ENCODE measurements at regions not wholly inside any gene's neighbourhood (a gene's known extent, or its start where the extent isn't known, plus 50 kb on each side); places are given as distances from the start of the nearest gene placed in this dataset.

DNA sequence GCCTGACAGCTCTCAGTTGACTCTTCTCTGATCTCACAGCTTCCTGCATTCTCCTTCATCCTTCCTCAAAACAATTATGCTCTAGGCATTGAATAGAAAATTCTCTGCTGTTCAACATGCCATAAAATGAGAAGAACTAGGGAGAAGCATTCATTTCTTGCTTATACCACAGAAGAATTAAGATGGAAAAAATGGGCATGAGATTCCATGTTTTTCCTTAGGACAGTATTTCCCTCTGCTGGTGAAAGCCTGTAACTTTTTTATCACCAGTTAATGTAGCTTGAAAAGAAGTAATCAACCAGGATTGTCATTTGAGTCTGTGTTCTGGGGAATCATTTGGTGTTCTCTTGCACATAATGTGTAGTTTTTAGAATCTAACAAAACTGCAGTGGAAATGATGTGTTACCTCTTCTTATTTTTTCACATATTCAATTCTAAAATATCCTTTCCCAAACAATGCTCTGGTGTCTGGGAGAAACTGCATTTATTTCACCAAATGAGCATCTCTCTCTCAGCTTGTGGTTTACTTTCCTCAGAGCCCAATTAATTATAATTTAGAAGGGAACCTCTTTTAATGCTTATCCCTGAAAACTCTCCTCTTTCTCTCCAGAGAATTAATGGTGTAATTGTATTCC is 92.8 kb upstream of the DCBLD2 start:
- no peak overlapping the region for H3K4me3 ChIP-seq (ENCODE audit: low read depth, low read length)
- H3K27me3 ChIP-seq (ENCODE audit: control insufficient read depth, insufficient read depth, low read length) = no peaks in the 10 kb centered on the region
- H3K4me1 ChIP-seq (ENCODE audit: control insufficient read depth, insufficient read depth, low read length) = no peaks in the 10 kb centered on the region
- H3K36me3 ChIP-seq (ENCODE audit: control insufficient read depth, insufficient read depth, low read length) = no peaks in the 10 kb centered on the region
- H3K9me3 ChIP-seq (ENCODE audit: control insufficient read depth, insufficient read depth, low read length) = no peaks in the 10 kb centered on the region
- H3K9ac ChIP-seq (ENCODE audit: low read depth, low read length) = no peak overlapping the region

DNA sequence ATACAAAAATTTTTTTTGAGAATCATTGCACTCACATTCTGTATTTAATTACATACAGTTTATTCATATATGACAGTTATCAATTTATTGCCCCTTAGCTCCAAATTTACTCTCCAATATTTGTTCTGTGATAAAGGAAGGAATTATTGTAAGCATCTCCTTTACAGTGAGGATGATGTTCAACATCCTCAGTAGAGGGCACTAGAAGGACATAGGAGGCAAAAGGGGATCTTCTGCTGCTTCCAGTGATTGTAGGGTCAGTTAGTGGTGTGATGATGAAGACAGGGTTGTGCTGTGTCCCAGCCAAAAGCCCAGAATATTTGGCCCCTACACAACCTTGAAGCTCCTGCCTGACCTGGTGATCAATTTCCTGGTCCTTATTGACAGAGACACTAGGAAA is 89.9 kb upstream of the DCBLD2 start:
- Histone ChIP-seq H3K4me3 (ENCODE audit: low read depth, low read length) (no peak overlapping the region), H3K27me3 (ENCODE audit: control insufficient read depth, insufficient read depth, low read length) (no peaks in the 10 kb centered on the region), H3K36me3 (ENCODE audit: control insufficient read depth, insufficient read depth, low read length) (no peaks in the 10 kb centered on the region), H3K4me1 (ENCODE audit: control insufficient read depth, insufficient read depth, low read length) (no peaks in the 10 kb centered on the region), H3K9ac (ENCODE audit: low read depth, low read length) (no peak overlapping the region), H3K9me3 (ENCODE audit: control insufficient read depth, insufficient read depth, low read length) (no peaks in the 10 kb centered on the region)

DNA sequence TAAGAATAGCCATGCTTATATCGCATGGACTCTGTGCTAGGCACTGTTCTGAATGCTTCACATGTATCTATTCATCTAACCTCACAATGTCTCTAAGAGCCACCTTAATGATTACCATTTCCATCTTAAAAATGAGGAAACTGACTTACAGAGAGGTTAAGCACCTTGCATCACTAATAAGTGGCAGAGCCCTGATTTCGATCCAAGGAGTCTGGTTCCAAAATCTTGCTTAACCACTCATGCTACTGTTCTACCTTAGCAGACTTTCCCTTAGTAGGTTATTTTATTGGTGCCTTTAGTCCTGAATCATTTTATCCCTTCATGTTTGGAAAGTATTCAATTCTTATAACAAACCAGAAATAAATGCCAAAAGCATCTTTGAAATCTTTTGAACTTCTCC is 89.2 kb upstream of the DCBLD2 start:
- no peak overlapping the region for H3K9ac ChIP-seq (ENCODE audit: low read depth, low read length)
- H3K4me3 ChIP-seq (ENCODE audit: low read depth, low read length) = no peak overlapping the region
- no peaks in the 10 kb centered on the region for H3K4me1 ChIP-seq (ENCODE audit: control insufficient read depth, insufficient read depth, low read length)
- no peaks in the 10 kb centered on the region for H3K27me3 ChIP-seq (ENCODE audit: control insufficient read depth, insufficient read depth, low read length)
- no peaks in the 10 kb centered on the region for H3K36me3 ChIP-seq (ENCODE audit: control insufficient read depth, insufficient read depth, low read length)
- H3K9me3 ChIP-seq (ENCODE audit: control insufficient read depth, insufficient read depth, low read length) = no peaks in the 10 kb centered on the region

DNA sequence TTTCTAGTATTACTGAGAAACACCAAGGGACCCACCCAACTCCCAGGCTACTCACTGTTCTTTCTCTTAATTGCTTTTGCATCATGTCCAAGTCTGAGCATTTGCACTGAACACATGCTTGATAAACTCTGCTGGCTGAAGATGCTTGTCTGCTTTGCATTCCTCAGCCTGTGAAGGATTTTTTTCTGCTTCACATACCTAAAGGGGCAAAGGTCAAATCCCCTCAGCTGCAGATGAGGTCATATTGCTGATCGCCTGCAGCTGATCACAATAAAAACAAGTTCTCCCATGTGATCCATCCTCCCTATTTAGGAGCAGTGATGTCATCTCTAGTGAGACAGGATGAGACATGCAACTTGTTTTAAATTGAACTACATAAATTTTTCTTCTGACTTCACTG is 84.6 kb upstream of the DCBLD2 start:
- H3K4me3 ChIP-seq (ENCODE audit: low read depth, low read length) = no peak overlapping the region
- H3K9ac ChIP-seq (ENCODE audit: low read depth, low read length) = no peak overlapping the region
- H3K27me3 ChIP-seq (ENCODE audit: control insufficient read depth, insufficient read depth, low read length) = no peaks in the 10 kb centered on the region
- no peaks in the 10 kb centered on the region for H3K4me1 ChIP-seq (ENCODE audit: control insufficient read depth, insufficient read depth, low read length)
- H3K36me3 ChIP-seq (ENCODE audit: control insufficient read depth, insufficient read depth, low read length) = no peaks in the 10 kb centered on the region
- no peaks in the 10 kb centered on the region for H3K9me3 ChIP-seq (ENCODE audit: control insufficient read depth, insufficient read depth, low read length)

DNA sequence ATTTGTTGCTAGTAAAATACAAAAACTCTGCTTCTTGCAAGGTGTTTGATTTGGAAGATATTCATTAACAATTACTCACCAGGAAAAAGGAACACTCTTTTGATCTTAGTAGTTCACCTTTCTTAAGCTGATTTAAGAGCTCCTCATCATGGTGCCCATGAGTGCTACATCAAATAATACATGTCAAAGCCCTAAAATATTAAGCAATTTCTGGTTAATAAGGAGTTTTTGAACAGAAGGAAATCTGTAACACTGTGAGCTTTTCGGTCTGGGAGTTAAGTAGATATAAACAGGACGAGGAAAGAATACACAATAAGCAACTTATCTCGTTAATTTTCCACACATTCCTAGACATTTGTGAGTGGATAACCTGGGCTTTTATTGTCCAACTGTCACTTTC is 83.9 kb upstream of the DCBLD2 start:
- Histone ChIP-seq H3K36me3 (ENCODE audit: control insufficient read depth, insufficient read depth, low read length) (no peaks in the 10 kb centered on the region), H3K4me3 (ENCODE audit: low read depth, low read length) (no peak overlapping the region), H3K4me1 (ENCODE audit: control insufficient read depth, insufficient read depth, low read length) (no peaks in the 10 kb centered on the region), H3K9me3 (ENCODE audit: control insufficient read depth, insufficient read depth, low read length) (no peaks in the 10 kb centered on the region), H3K9ac (ENCODE audit: low read depth, low read length) (no peak overlapping the region), H3K27me3 (ENCODE audit: control insufficient read depth, insufficient read depth, low read length) (no peaks in the 10 kb centered on the region)

DNA sequence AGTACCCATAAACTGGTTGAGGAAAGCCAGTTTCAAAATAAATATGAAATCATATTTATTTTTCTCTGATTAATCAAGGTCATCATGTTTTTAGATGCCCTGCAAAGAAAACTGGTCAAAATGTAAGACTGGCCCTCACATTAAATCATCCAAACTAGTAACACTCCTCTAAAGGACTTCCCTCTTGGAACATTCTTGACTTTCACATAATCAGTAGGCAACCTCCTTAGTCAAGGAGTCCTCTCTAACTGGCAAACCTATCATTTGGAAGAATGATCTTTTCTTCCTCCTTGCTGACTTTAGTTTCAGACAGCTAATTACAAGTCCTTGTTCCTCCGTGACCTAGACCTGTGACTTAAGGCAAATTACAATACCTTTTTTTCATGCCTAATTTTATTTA is 82.5 kb upstream of the DCBLD2 start:
- Histone ChIP-seq H3K9ac (ENCODE audit: low read depth, low read length) (no peak overlapping the region), H3K36me3 (ENCODE audit: control insufficient read depth, insufficient read depth, low read length) (no peaks in the 10 kb centered on the region), H3K4me1 (ENCODE audit: control insufficient read depth, insufficient read depth, low read length) (no peaks in the 10 kb centered on the region), H3K9me3 (ENCODE audit: control insufficient read depth, insufficient read depth, low read length) (no peaks in the 10 kb centered on the region), H3K27me3 (ENCODE audit: control insufficient read depth, insufficient read depth, low read length) (no peaks in the 10 kb centered on the region), H3K4me3 (ENCODE audit: low read depth, low read length) (no peak overlapping the region)

DNA sequence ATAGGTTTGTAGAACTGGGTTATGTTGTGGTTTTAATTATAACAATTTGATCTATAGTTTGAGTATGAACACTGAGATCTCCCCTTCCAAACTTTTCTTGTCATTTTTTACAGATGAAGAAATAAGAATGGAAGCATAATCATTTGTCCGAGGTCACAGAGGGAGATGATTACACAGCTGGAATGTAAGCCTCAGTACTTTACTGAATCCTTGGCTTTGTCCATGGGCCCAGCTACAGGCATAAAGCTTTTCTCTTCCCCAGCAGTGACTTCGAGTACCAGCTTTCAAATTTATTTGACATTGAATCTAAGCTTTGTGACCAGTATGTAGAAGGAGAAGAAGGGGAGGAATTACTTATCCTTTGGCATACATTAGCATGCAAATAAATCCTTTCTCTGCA is 80.9 kb upstream of the DCBLD2 start:
- H3K27me3 ChIP-seq (ENCODE audit: control insufficient read depth, insufficient read depth, low read length) = no peaks in the 10 kb centered on the region
- no peaks in the 10 kb centered on the region for H3K4me1 ChIP-seq (ENCODE audit: control insufficient read depth, insufficient read depth, low read length)
- no peak overlapping the region for H3K9ac ChIP-seq (ENCODE audit: low read depth, low read length)
- no peaks in the 10 kb centered on the region for H3K9me3 ChIP-seq (ENCODE audit: control insufficient read depth, insufficient read depth, low read length)
- no peaks in the 10 kb centered on the region for H3K36me3 ChIP-seq (ENCODE audit: control insufficient read depth, insufficient read depth, low read length)
- H3K4me3 ChIP-seq (ENCODE audit: low read depth, low read length) = no peak overlapping the region

DNA sequence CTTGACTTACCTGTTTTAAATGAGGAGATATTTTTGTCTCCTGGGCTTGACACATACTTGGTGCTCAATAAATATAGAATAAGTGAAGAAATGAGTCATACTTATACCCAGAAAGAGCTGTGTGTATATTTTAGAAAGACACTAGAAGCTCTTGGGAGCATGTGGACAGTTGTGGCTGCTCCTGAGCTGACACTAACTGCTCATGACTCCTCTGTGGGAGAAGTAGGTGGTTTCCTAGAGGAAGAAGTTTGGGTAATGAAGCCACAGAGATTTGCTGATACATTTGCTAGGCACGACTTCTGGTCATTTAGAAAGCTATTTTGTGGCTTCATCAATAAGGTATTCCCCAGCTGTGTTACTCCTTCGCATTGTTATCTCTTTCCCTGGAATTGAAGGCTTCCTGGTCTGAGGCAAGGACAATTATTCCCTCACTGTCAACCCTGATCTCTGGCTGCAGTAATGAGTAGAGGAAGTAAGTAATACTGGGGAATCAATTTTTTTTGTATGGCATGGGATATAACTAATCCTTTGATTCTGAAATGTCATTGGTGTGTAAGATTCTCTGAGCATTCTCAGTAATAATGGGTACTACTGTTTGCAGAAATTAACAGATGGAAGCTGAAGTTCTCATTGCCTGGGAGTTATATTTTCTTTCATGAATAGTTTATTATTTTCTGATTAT is 79.6 kb upstream of the DCBLD2 start:
- Histone ChIP-seq H3K9ac (ENCODE audit: low read depth, low read length) (no peak overlapping the region), H3K4me3 (ENCODE audit: low read depth, low read length) (no peak overlapping the region), H3K4me1 (ENCODE audit: control insufficient read depth, insufficient read depth, low read length) (no peaks in the 10 kb centered on the region), H3K27me3 (ENCODE audit: control insufficient read depth, insufficient read depth, low read length) (no peaks in the 10 kb centered on the region), H3K36me3 (ENCODE audit: control insufficient read depth, insufficient read depth, low read length) (no peaks in the 10 kb centered on the region), H3K9me3 (ENCODE audit: control insufficient read depth, insufficient read depth, low read length) (no peaks in the 10 kb centered on the region)

DNA sequence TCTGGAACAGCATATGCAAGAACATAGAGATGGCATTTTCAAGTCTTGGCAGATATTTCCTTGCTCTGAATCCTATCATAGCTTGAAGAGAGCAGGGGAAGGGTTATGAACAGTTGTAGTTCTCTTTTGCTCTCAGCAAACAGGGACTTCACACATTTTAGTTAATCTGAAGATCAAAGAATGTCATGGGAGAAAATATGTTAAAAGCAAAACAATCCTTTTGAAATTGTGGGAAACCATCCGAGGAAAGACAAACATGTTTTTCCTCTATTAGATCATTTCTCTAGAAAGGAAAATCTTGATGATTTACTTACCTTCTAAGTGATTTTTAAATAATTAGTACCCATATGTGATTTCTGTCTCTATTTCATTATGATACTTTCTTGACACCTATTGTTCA is 77.8 kb upstream of the DCBLD2 start:
- no peak overlapping the region for H3K9ac ChIP-seq (ENCODE audit: low read depth, low read length)
- no peaks in the 10 kb centered on the region for H3K9me3 ChIP-seq (ENCODE audit: control insufficient read depth, insufficient read depth, low read length)
- no peaks in the 10 kb centered on the region for H3K27me3 ChIP-seq (ENCODE audit: control insufficient read depth, insufficient read depth, low read length)
- no peaks in the 10 kb centered on the region for H3K4me1 ChIP-seq (ENCODE audit: control insufficient read depth, insufficient read depth, low read length)
- no peak overlapping the region for H3K4me3 ChIP-seq (ENCODE audit: low read depth, low read length)
- H3K36me3 ChIP-seq (ENCODE audit: control insufficient read depth, insufficient read depth, low read length) = no peaks in the 10 kb centered on the region

DNA sequence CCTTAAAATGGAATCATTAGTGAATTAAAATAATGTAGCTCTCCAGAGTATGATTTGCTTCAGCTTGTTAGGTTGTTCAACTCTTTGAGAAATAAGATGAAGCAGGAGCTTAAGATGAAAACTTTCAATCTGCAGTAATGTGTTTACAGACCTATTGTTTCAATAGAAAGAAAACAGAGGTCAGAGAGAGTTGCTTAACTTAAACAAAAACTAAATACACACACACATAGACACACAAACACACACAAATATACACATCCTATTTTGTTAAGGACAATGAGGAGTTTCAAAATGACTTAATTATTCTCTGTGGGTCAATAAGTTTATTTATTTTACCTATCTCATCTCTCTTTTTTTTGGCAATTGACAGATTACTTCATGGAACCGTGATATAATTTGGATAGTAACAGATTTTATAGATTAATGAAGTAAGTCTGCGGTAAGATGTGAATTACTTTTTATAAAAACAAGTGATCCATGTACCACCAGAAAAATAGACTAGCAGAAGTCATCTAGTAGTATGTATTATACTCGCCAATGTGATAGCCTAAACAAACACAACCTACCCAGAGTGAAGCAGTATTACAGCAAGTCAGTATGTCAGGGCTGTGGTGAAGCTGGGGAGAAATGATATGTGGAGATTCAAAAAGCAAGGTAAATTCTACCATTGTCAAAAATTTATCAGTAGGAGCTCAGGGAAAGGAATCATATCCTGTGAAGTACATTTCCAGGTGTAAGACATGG is 76.7 kb upstream of the DCBLD2 start:
- Histone ChIP-seq H3K9me3 (ENCODE audit: control insufficient read depth, insufficient read depth, low read length) (no peaks in the 10 kb centered on the region), H3K36me3 (ENCODE audit: control insufficient read depth, insufficient read depth, low read length) (no peaks in the 10 kb centered on the region), H3K4me1 (ENCODE audit: control insufficient read depth, insufficient read depth, low read length) (no peaks in the 10 kb centered on the region), H3K27me3 (ENCODE audit: control insufficient read depth, insufficient read depth, low read length) (no peaks in the 10 kb centered on the region), H3K9ac (ENCODE audit: low read depth, low read length) (no peak overlapping the region), H3K4me3 (ENCODE audit: low read depth, low read length) (no peak overlapping the region)

DNA sequence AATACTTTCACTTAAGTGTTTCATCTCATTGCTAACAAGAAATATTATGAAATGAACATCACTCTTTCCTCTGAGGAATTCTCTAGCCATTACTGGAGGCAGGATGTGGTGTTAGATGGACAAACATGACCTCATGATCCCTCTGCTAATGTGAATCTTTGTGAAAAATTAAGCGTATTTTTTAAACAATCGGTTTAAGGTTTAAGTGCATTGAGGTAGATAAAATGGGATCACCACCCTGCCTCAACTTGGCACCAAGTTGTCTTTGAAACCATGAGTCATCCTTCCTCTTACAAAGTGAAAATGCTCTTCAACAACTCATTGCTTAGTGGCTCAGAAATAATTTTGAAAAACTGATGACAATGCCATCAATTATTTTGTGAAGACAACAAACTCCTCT is 76.0 kb upstream of the DCBLD2 start:
- H3K4me3 ChIP-seq (ENCODE audit: low read depth, low read length) = no peak overlapping the region
- H3K36me3 ChIP-seq (ENCODE audit: control insufficient read depth, insufficient read depth, low read length) = no peaks in the 10 kb centered on the region
- H3K9me3 ChIP-seq (ENCODE audit: control insufficient read depth, insufficient read depth, low read length) = no peaks in the 10 kb centered on the region
- H3K27me3 ChIP-seq (ENCODE audit: control insufficient read depth, insufficient read depth, low read length) = no peaks in the 10 kb centered on the region
- no peaks in the 10 kb centered on the region for H3K4me1 ChIP-seq (ENCODE audit: control insufficient read depth, insufficient read depth, low read length)
- no peak overlapping the region for H3K9ac ChIP-seq (ENCODE audit: low read depth, low read length)

DNA sequence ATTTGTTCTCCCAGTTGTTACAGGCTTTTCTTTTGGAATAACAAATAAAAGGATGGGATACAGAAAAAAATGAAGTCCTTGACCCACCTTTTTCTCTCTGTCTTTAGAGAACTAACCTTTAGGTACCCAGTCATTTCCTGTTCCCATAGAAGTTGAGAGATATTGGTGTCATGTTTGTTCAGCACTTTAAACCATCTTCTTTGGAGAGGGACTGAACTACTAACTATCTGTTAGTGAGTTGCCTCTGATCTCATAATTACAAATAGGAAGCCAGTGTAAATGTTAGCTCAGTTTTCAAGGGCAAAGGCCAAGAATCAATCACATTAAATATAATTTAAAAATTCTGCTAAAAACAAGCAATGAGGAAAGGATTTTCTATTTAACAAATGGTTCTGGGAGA is 72.9 kb upstream of the DCBLD2 start:
- Histone ChIP-seq H3K36me3 (ENCODE audit: control insufficient read depth, insufficient read depth, low read length) (no peaks in the 10 kb centered on the region), H3K9me3 (ENCODE audit: control insufficient read depth, insufficient read depth, low read length) (no peaks in the 10 kb centered on the region), H3K27me3 (ENCODE audit: control insufficient read depth, insufficient read depth, low read length) (no peaks in the 10 kb centered on the region), H3K9ac (ENCODE audit: low read depth, low read length) (no peak overlapping the region), H3K4me3 (ENCODE audit: low read depth, low read length) (no peak overlapping the region), H3K4me1 (ENCODE audit: control insufficient read depth, insufficient read depth, low read length) (no peaks in the 10 kb centered on the region)

All from iPS-15b (cell line).